SK-N-SH (cell line): ENCODE measurements at regions not wholly inside any gene's neighbourhood (a gene's known extent, or its start where the extent isn't known, plus 50 kb on each side); places are given as distances from the start of the nearest gene placed in this dataset.

ENCODE experiments used
- CTCF ChIP-seq: fragments of 200-600 bp; sonication (generic); IDR thresholded peaks from 2 replicates; pipeline ENCODE4 v1.6.1; 2017; ENCODE audit warnings: antibody characterized with exemption, mild to moderate bottlenecking, moderate library complexity
- EP300 ChIP-seq, 2 experiments: IDR thresholded peaks; 2 replicates each; pipeline versions ENCODE4 v1.4.0 to v1.6.1; 2012; ENCODE audit warnings: borderline replicate concordance in 1 of 2, low read depth in 1 of 2, low read length in 1 of 2
- GABPA ChIP-seq: IDR thresholded peaks from 2 replicates; pipeline ENCODE4 v1.4.0; 2012; ENCODE audit warnings: low read depth, mild to moderate bottlenecking
- NFIC ChIP-seq: IDR thresholded peaks from 2 replicates; pipeline ENCODE4 v1.4.0; 2012; ENCODE audit warnings: borderline replicate concordance
- POLR2AphosphoS5 ChIP-seq: IDR thresholded peaks from 2 replicates; pipeline ENCODE4 v1.6.1; 2012; ENCODE audit warnings: low read depth, low read length
- RFX5 ChIP-seq: IDR thresholded peaks from 2 replicates; pipeline ENCODE4 v1.6.1; 2012; ENCODE audit warnings: mild to moderate bottlenecking, improper control_type of control experiment, low read length

DNA sequence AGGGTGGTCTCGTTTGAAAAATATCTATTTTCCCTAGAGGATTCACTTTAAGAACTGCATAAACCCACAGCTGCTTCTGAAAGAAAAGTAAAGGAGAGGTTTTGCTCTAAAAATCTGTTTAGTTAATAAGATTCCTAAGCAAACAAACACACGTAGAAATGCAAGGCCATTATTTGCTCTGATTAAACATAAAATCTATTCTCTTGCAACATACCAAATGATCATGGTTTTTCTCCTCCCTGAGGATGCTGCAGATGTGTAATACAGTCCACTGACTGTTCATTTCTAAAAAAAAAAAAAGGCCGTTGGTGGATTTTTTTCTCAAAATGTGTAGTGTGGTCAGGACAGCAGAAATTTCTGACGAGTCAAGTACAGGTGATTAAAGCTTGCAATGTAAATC lies 98.6 kb downstream of the BUB3 start:
- TF ChIP-seq RFX5 (no peak), CTCF (no peak), EP300 (IDR thresholded peaks at IDR 0.05; ENCODE audit: borderline replicate concordance in 1 of 2, low read depth in 1 of 2, low read length in 1 of 2) (no peak), POLR2AphosphoS5 (no peak), GABPA (no peak), NFIC (no peak)
